8988T (cell line): ENCODE measurements at regions not wholly inside any gene's neighbourhood (a gene's known extent, or its start where the extent isn't known, plus 50 kb on each side); places are given as distances from the start of the nearest gene placed in this dataset.
"Not testable (repeated sequence)": the region's sequence is repeated elsewhere in the genome, so short reads cannot be mapped to it uniquely, and the experiment has no call there.

Experiments
- DNase-seq: peaks from one replicate; pipeline ENCODE4 v3.0.0; 2011

- no peak for DNase-seq
These were observed 177.1 kb upstream of the GALNT15 start for GRCh38 chr3:15997274-15997943.

- DNase-seq: no peak
These were observed 175.6 kb upstream of the GALNT15 start for GRCh38 chr3:15998911-15999310.

GRCh38 chr3:16004812-16005211, 169.7 kb upstream of the GALNT15 start:
- DNase-seq: no peak

GRCh38 chr3:16011376-16011775, 163.1 kb upstream of the GALNT15 start:
- no peak for DNase-seq

GRCh38 chr3:16012086-16012485, 162.4 kb upstream of the GALNT15 start:
- no peak for DNase-seq

- DNase-seq: no peak
These were observed 160.9 kb upstream of the GALNT15 start for GRCh38 chr3:16013568-16013967.

- not testable (repeated sequence) for DNase-seq
These were observed 152.7 kb upstream of the GALNT15 start for GRCh38 chr3:16021801-16022200.

GRCh38 chr3:16023881-16024280, 150.6 kb upstream of the GALNT15 start:
- DNase-seq: not testable (repeated sequence)

GRCh38 chr3:16024548-16024947, 149.9 kb upstream of the GALNT15 start:
- DNase-seq: no peak

- no peak for DNase-seq
These were observed 147.7 kb upstream of the GALNT15 start for GRCh38 chr3:16026753-16027152.

GRCh38 chr3:16028604-16029003, 145.9 kb upstream of the GALNT15 start:
- no peak for DNase-seq

GRCh38 chr3:16030342-16030741, 144.1 kb upstream of the GALNT15 start:
- no peak for DNase-seq

- DNase-seq: no peak
These were observed 143.0 kb upstream of the GALNT15 start for GRCh38 chr3:16031434-16031833.

- no peak for DNase-seq
These were observed 140.4 kb upstream of the GALNT15 start for GRCh38 chr3:16033889-16034687.

- DNase-seq: no peak
These were observed 133.5 kb upstream of the GALNT15 start for GRCh38 chr3:16040991-16041390.

GRCh38 chr3:16048435-16049318, 125.8 kb upstream of the GALNT15 start:
- peak; percentile 36 for DNase-seq

GRCh38 chr3:16050641-16051467, 123.6 kb upstream of the GALNT15 start:
- DNase-seq: no peak

- DNase-seq: no peak
These were observed 122.8 kb upstream of the GALNT15 start for GRCh38 chr3:16051691-16052090.

- no peak for DNase-seq
These were observed 121.5 kb upstream of the GALNT15 start for GRCh38 chr3:16052964-16053363.

GRCh38 chr3:16053794-16054193, 120.7 kb upstream of the GALNT15 start:
- no peak for DNase-seq

GRCh38 chr3:16055606-16056211, 118.8 kb upstream of the GALNT15 start:
- no peak for DNase-seq

GRCh38 chr3:16056217-16056616, 118.3 kb upstream of the GALNT15 start:
- no peak for DNase-seq
